ENCODE measurements at regions not wholly inside any gene's neighbourhood (a gene's known extent, or its start where the extent isn't known, plus 50 kb on each side); places are given as distances from the start of the nearest gene placed in this dataset.
"Not testable (repeated sequence)": the region's sequence is repeated elsewhere in the genome, so short reads cannot be mapped to it uniquely, and the experiment has no call there.

DNA sequence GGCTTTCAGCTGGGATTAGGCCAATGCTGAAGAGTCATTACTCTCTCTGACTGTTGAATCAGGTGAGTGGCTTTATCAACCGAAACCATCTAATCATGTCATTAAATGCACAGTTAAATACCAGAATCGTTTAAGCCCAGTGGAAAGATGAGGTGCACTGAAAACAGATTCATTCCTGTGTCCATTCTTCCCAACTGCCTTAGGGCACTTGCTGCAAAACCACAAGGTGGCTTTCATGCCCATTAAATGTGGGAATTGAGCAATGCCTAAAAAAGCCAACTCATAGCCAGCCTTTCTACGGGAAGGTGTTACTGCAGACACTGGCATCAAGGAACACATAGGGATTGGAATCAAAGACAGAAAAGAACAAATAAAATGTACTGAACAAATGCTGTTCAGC, 246.3 kb upstream of the NBPF12 start:
- H3K9me3 ChIP-seq; H3K4me3 ChIP-seq; H3K27ac ChIP-seq; H3K4me1 ChIP-seq; H3K27me3 ChIP-seq; DNase-seq (ENCODE audit: extremely low spot score in 2 of 2); H3K36me3 ChIP-seq; intact Hi-C loops (cut with DNase I): not testable (repeated sequence)

DNA sequence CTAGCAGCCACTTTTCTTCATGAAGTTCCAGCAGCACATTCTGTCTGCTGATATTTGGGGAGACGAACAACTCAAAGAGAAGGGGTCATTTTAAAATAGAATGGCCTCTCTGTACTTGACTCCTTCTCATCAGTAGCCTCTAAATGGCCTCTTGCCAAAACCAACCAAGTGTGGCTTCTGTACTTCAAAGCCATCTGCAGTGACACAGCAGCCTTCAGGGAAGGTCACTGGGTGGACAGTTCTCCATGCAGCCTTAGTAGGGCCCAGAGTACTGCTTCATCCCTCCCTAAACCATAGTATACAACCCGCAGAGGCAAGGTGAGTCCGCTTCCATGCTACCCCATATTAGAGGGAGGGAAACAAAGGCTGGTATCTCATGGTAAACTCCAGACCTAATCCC, 249.2 kb upstream of the NBPF12 start:
- H3K27me3 ChIP-seq; H3K4me1 ChIP-seq; intact Hi-C loops (cut with DNase I); H3K9me3 ChIP-seq; H3K4me3 ChIP-seq; H3K36me3 ChIP-seq; DNase-seq (ENCODE audit: extremely low spot score in 2 of 2); H3K27ac ChIP-seq: not testable (repeated sequence)

DNA sequence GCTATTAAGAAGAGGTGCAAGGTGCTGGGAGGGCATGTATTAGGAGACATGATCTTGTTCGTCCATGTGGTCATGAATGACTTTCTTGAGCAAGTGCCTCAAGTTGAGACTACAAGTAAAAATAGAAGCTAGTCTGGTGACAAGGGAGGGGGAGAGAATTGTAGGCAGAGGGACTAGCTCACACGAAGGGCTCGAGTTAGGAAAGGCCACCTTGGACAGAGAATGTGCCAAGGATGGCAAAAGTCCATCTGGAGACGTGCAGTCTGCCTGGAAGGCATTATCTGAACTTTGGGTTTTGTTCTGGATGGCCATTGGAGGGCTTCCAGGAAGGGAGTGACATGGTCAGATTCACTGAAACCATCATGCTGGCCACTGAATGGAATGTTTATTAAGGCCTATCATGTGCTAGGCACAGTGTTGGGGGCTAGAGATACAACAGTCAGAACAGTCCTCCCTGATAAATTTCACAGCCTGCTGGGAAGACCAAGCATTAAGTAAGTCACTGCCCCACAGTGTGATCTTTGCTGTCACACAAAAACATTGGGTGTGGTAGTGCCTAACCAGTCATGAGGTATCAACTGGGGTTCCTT, 251.3 kb upstream of the NBPF12 start:
- H3K4me3 ChIP-seq; H3K9me3 ChIP-seq; H3K4me1 ChIP-seq; H3K27me3 ChIP-seq; H3K36me3 ChIP-seq; DNase-seq (ENCODE audit: extremely low spot score in 2 of 2); intact Hi-C loops (cut with DNase I); H3K27ac ChIP-seq: not testable (repeated sequence)

DNA sequence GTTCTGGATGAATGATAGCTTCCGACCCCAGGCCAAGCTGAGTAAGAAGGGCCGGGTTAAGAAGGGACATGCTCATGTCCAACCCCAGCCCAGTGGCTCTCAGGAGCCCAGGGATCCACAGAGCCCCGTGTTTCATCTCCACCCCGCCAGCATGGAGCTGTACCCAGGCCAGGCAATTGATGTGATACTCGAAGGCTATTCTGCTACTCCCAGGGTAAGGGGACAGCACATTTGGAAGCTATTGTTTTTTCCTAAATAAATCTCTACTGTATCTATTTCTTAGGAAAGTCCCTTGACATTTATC, 255.0 kb upstream of the NBPF12 start:
- H3K27ac ChIP-seq; intact Hi-C loops (cut with DNase I); H3K9me3 ChIP-seq; H3K4me3 ChIP-seq; H3K36me3 ChIP-seq; H3K4me1 ChIP-seq; H3K27me3 ChIP-seq; DNase-seq (ENCODE audit: extremely low spot score in 2 of 2): not testable (repeated sequence)

DNA sequence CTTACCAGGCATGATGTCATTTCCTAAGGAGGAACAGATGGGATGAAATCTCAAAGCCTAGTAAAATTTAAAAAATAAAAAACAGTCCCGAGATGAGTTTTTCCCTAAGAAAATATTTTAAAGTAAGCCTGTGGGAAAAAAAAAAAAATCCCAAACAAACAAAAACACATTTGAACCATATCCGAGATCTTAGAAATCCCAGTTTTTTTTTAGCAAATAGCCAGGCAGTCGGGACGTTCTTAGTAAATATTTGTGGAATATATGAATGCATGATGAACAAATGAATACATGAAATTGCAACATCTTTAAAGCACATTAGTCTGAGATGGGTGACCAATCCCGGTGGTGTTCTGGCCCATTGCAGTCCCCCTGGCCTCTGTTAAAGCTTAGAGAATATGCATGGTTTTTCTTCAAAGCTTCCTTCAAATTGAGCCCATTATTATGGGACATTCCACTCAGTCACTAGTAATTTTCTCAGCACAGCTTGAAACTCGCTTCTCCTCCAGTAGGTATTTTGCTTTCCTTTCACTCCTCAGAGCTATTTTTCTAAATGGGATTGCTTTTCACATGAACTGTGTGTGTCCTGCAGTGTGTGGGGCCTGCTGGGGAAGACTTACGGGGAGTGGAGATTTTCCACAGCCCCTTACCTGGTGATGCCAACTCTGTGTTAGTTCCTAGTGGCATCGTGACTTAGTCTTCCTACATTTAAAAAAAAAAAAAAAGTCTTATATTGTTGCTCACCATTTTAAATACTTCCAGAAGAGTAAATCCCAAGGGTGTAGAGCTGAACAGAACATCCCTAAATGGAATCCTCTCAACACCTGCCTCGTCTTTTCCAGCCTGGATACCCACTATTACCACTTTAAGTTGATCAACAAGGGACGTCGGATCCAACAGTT, 255.6 kb upstream of the NBPF12 start:
- H3K27ac ChIP-seq; H3K36me3 ChIP-seq; H3K9me3 ChIP-seq; intact Hi-C loops (cut with DNase I); H3K4me1 ChIP-seq; H3K27me3 ChIP-seq; H3K4me3 ChIP-seq; DNase-seq (ENCODE audit: extremely low spot score in 2 of 2): not testable (repeated sequence)

DNA sequence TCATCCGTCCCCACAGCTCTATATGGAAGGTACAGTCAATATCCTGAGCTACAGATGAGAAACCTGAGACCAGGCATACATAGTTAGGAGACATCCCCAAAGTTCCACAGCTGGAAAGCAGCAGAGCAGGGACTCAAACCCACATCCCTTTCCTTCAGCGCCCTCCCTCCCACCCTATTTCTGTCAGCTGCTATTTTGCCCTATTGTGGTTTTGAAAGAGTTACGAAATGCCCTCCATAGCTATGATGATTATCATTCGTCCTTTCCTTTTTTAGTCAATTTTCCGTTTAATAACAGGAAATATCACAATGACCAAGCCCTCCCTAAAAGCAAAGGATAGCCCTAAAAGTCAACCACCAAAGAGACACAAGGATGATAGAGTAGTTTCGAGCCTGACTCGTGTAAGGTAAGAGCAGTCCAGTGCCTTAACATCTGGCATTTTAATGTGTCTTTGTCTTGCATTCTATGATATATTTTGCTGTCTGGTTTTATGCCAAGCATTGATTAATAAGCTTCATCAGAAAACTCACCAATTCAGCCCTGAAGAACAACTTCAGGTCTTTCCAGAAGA, 264.3 kb upstream of the NBPF12 start:
- H3K9me3 ChIP-seq; H3K27me3 ChIP-seq; H3K4me3 ChIP-seq; H3K36me3 ChIP-seq; H3K27ac ChIP-seq; intact Hi-C loops (cut with DNase I); H3K4me1 ChIP-seq; DNase-seq (ENCODE audit: extremely low spot score in 2 of 2): not testable (repeated sequence)

DNA sequence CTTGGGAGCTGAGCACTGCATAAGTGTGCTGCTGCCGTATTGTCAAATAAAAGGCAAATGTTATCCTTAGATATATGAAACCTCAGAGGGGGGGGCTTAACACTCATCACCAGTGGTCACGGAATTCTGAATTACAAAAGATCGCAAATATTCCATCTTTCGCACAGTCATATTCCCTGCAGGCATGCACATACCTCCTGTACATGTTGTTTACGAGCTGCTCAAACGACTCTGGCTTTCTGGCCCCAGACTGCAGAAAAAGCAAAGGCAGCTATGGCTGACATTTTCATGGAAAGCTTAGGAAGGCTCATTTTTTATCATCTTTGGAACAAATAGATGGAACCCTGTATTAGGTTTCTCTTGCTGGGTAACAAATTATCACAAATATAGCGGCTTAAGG, 265.5 kb upstream of the NBPF12 start:
- H3K4me1 ChIP-seq; H3K4me3 ChIP-seq; H3K36me3 ChIP-seq; intact Hi-C loops (cut with DNase I); H3K9me3 ChIP-seq; DNase-seq (ENCODE audit: extremely low spot score in 2 of 2); H3K27ac ChIP-seq; H3K27me3 ChIP-seq: not testable (repeated sequence)

DNA sequence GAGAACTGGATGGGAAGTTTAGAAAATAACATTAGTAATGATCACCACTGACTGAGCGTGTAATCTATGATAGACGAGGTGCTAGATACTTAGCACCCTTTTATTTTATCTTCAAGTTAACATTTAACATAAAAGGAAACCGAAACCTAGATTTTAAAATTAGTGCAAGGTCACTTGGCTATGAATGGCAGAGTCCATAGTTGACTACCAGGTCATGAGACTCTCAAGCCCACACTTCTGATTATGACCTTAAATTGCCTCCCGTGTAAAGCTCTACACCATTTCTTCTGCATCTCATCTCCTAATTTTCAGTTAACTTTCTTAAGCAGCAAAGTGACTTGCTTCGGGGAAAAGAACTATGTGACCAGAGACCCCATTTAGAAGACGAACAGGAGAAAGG, 266.5 kb upstream of the NBPF12 start:
- H3K4me1 ChIP-seq; H3K4me3 ChIP-seq; H3K36me3 ChIP-seq; H3K27ac ChIP-seq; intact Hi-C loops (cut with DNase I); DNase-seq (ENCODE audit: extremely low spot score in 2 of 2); H3K27me3 ChIP-seq; H3K9me3 ChIP-seq: not testable (repeated sequence)

DNA sequence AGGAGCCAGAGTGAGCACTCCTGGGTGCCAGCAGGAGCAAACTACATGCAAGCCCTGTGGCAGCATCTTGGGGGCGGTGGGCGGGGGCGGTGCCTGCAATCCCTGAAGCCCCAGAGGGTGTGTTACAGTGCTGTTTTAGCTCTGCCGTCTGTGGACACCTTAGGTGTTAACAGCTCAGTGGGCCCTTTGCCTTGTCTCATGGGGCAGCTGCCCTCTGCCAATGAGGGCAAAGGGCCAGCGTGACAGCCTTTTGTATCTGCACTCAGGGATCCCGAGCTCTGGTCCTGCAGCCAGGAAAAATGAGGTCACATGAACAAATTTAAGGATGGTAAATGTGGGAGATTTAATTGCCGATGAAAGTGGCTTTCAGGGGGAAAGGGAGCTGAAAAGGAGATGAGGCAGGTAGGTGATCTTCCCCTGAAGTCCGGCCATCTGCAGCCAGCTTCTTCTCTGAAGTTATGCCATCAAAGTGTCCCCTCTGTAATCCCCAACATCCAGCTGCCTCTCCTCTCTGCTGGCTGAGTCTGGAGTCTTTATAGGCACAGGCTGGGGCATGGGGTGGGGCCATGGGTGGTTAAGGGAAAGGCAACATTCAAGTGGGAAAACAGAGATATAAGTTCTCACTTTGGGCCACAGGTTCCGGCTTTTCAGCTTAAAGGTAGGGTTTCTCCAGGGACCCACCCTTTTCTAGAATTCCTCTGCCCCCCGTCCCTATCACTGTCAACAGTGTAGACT, 267.1 kb upstream of the NBPF12 start:
- H3K27ac ChIP-seq; intact Hi-C loops (cut with DNase I); DNase-seq (ENCODE audit: extremely low spot score in 2 of 2): not testable (repeated sequence)

DNA sequence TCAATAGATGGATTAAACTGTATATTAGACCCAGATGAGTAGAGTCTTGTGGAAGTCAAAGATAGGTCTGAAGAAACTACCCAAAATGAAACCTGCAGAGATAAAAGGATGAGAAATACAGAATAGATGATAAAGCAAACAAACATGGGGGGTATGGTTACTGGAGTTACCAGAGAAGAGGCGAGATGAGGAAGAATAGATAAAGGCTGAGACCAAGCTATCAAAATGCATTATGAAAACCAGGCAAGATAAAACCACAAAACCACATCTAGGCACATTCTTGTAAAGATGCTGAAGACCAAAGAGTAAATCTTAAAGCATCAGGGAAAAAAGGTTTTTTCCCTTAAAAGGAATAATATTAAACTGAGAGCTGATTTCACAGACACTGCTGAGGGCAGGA, 271.8 kb upstream of the NBPF12 start:
- H3K4me1 ChIP-seq; H3K36me3 ChIP-seq; H3K27me3 ChIP-seq; H3K4me3 ChIP-seq; H3K27ac ChIP-seq; DNase-seq (ENCODE audit: extremely low spot score in 2 of 2); intact Hi-C loops (cut with DNase I); H3K9me3 ChIP-seq: not testable (repeated sequence)

More for the DNA sequence above, 267.1 kb upstream of the NBPF12 start:
- not testable (repeated sequence) for H3K4me3 ChIP-seq, H3K9me3 ChIP-seq, H3K27me3 ChIP-seq, H3K4me1 ChIP-seq, H3K36me3 ChIP-seq

DNA sequence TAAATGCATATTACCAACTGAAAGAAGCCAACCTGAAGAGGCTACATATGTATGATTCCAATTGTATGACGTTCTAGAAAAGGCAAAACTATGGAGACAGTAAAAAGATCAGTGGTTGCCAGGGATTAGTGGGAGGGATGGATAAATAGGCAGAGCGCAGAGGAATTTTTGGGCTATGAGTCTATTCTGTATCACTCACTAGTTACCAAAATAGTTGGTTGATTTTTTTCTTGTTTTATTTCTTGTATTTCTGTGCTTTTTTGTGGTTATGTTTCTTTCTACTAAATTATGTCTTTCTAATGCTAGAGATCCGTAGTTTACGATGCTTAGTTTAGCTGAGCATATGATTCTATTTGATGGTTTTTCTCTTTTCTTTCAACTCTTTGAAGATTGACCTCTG, 277.9 kb upstream of the NBPF12 start:
- H3K27me3 ChIP-seq; DNase-seq (ENCODE audit: extremely low spot score in 2 of 2); H3K4me3 ChIP-seq; H3K36me3 ChIP-seq; H3K4me1 ChIP-seq; H3K27ac ChIP-seq; H3K9me3 ChIP-seq; intact Hi-C loops (cut with DNase I): not testable (repeated sequence)

DNA sequence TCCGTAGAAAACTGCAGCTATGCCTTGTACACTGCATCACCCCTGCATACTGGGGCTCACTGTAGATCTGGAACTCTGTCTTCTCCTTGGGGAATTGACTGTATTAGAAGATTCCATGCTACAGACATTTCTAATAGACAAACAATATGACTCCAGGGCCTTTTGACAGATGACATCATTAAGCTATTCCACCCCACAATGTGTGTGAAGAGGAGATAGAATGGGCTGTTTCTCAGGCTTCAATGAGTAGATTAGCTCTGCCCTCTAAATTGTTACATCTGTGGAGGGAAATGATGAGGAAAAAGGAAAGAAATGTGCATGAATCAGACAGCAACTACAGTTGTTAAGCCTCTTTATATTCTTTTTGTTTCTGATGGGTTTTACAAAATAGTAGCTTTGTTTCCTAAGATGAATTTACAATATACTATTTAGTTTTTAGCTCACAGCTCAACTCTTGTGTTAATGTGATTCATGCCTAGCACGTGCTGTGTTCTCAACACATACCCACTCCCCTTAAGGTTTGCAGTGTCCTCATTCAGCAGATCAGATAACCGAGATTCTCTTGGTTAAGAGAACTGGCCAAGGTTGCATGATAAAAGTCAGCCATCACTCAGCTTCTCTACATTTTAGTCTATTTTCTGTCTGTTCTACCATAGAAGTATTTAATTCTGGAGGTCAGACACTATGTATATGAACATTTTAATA, 281.6 kb upstream of the NBPF12 start:
- H3K27ac ChIP-seq; H3K4me1 ChIP-seq; H3K36me3 ChIP-seq; H3K27me3 ChIP-seq; DNase-seq (ENCODE audit: extremely low spot score in 2 of 2); H3K4me3 ChIP-seq; H3K9me3 ChIP-seq; intact Hi-C loops (cut with DNase I): not testable (repeated sequence)

DNA sequence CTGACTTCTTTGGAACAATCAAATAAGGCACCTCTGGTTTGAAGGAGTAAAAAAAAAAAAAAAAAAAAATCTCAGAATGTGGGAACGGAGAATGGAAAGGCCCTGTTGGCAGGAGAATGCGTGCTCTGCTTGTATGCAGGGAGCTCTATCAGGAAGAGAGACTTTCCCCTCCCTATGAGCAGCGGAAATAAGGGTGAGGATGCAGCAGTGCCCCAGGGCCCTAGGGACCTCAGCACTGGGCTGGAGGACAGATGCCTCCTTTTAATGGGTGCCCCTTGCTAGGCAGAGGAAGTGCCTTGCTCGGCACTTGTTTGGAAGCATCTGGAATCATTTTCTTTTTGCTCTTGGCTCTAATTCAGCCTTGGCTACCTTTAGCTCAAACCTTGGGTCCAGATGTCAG, 283.4 kb upstream of the NBPF12 start:
- H3K4me3 ChIP-seq, result not testable (repeated sequence)

More for the DNA sequence above, 283.4 kb upstream of the NBPF12 start:
- H3K36me3 ChIP-seq; H3K4me1 ChIP-seq; intact Hi-C loops (cut with DNase I); H3K27ac ChIP-seq; DNase-seq (ENCODE audit: extremely low spot score in 2 of 2); H3K9me3 ChIP-seq; H3K27me3 ChIP-seq: not testable (repeated sequence)

Data from vagina (tissue), 2 donors.